IgD-negative memory B cell (primary cell): ENCODE measurements at regions not wholly inside any gene's neighbourhood (a gene's known extent, or its start where the extent isn't known, plus 50 kb on each side); places are given as distances from the start of the nearest gene placed in this dataset.
"Not testable (repeated sequence)": the region's sequence is repeated elsewhere in the genome, so short reads cannot be mapped to it uniquely, and the experiment has no call there.

Experiments
- H3K27ac Mint-ChIP-seq, 3 donors: one replicate each; pipeline ENCODE4 v1.8.0; 2020 to 2022; ENCODE audit warnings: mild to moderate bottlenecking in 3 of 3, mixed read lengths in 3 of 3, moderate library complexity in 1 of 3
- H3K27me3 Mint-ChIP-seq: one replicate; pipeline ENCODE4 v1.8.0; 2021; ENCODE audit warnings: mixed read lengths
- H3K36me3 Mint-ChIP-seq: one replicate; pipeline ENCODE4 v1.8.0; 2020; ENCODE audit warnings: mild to moderate bottlenecking, mixed read lengths
- H3K4me1 Mint-ChIP-seq, 3 donors: one replicate each; pipeline ENCODE4 v1.8.0; 2020 to 2022; ENCODE audit warnings: mixed read lengths in 3 of 3, mild to moderate bottlenecking in 1 of 3
- H3K4me3 Mint-ChIP-seq, 4 donors: one replicate each; pipeline ENCODE4 v1.8.0; 2020 to 2022; ENCODE audit warnings: mild to moderate bottlenecking in 4 of 4, mixed read lengths in 4 of 4, moderate library complexity in 3 of 4
- H3K9me3 Mint-ChIP-seq, 3 donors: one replicate each; pipeline ENCODE4 v1.8.0; 2020 to 2021; ENCODE audit warnings: mixed read lengths in 3 of 3, mild to moderate bottlenecking in 1 of 3

DNA sequence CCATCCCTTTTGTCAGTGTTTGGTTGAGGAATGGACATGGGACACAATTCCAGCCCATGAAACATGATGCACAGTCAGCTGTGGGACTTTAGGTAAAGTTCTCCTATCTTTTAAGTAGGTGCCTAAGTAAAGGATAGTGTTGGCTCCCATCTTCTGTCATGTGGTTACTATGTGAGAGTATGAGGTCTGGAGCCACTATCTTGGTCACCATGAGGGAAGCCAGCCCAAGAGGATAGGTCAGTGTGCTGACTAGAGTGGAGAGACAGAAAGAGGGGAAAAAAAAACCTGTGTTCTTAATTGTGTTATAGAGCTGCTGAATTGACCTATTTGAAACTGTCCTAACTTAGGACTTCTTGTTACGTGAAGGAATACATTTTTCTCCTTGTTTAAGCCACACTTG is 89.7 kb upstream of the NAMPT start:
- H3K27me3 Mint-ChIP-seq = no peaks in the 10 kb centered on the region
- no peaks in the 10 kb centered on the region for H3K9me3 Mint-ChIP-seq
- no peaks in the 10 kb centered on the region for H3K36me3 Mint-ChIP-seq
- no peaks in the 10 kb centered on the region for H3K4me1 Mint-ChIP-seq
- H3K4me3 Mint-ChIP-seq = no peak overlapping the region
- no peak overlapping the region for H3K27ac Mint-ChIP-seq

DNA sequence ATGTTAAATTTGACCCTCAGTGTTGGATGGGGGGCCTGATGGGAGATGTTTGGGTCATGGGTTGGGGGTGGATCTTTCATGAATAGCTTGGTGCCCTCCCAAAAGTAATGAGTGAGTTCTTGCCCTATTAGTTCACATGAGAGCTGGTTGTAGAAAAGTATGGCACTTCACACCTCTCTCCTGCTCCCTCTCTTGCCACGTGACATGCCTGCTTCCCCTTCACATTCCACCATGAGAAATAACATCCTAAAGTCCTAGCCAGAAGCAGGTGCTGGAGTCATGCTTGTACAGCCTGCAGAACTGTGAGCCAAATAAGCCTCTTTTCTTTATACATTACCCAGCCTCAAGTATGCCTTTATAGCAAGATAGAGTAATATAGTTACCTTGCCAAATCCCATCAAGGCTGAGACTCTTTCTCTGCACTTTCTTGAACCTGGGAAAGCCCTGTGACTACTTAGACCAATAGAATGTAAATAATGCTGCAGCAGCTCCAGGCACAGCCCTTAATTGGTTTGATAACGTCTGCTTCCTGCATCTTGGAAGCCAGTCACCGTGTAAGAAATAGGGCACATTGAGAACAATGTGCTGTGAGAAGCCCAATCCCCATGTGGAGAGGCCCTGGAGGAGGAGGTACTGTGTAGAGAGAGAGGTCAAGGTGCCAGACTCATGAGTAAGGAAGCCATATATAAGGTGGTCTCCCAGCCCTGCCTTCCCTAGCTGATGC is 88.0 kb upstream of the NAMPT start:
- no peak overlapping the region for H3K4me3 Mint-ChIP-seq
- H3K27me3 Mint-ChIP-seq = no peaks in the 10 kb centered on the region
- no peaks in the 10 kb centered on the region for H3K9me3 Mint-ChIP-seq
- no peak overlapping the region for H3K27ac Mint-ChIP-seq
- H3K36me3 Mint-ChIP-seq = no peaks in the 10 kb centered on the region
- no peaks in the 10 kb centered on the region for H3K4me1 Mint-ChIP-seq

- Mint-ChIP-seq H3K27ac (no peak overlapping the region), H3K4me1 (no peaks in the 10 kb centered on the region), H3K4me3 (no peak overlapping the region), H3K9me3 (no peaks in the 10 kb centered on the region), H3K36me3 (no peaks in the 10 kb centered on the region), H3K27me3 (no peaks in the 10 kb centered on the region)
Observed at GRCh38 chr7:106372126-106372525, 87.3 kb upstream of the NAMPT start.

DNA sequence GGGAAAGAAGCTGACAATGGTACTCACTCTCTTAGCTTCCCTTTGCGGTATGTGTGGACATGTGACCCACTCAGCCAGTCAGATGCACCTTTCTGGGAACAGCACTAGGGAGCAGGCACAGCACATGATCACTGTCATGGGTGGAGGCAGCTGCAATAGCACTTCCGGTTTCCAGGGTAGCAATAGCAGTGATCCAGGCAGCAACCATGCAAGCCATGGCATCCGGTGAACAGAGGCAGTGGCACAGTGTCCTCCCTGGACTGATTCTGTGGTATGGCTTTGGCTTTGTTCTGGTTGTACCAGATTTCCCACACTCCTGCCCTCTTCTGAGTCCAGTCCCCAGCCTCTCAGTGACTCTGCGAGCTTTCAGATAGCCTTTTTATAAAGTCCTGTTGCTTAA is 86.8 kb upstream of the NAMPT start:
- H3K36me3 Mint-ChIP-seq = no peaks in the 10 kb centered on the region
- H3K9me3 Mint-ChIP-seq = no peaks in the 10 kb centered on the region
- H3K4me1 Mint-ChIP-seq = no peaks in the 10 kb centered on the region
- H3K4me3 Mint-ChIP-seq = no peak overlapping the region
- no peak overlapping the region for H3K27ac Mint-ChIP-seq
- no peaks in the 10 kb centered on the region for H3K27me3 Mint-ChIP-seq

- Mint-ChIP-seq H3K27me3 (no peaks in the 10 kb centered on the region), H3K4me3 (no peak overlapping the region), H3K4me1 (no peaks in the 10 kb centered on the region), H3K9me3 (no peaks in the 10 kb centered on the region), H3K27ac (no peak overlapping the region), H3K36me3 (no peaks in the 10 kb centered on the region)
Observed at GRCh38 chr7:106370542-106370941, 85.8 kb upstream of the NAMPT start.

- Mint-ChIP-seq H3K4me1 (no peaks in the 10 kb centered on the region), H3K36me3 (no peaks in the 10 kb centered on the region), H3K27ac (no peak overlapping the region), H3K9me3 (no peaks in the 10 kb centered on the region), H3K4me3 (no peak overlapping the region), H3K27me3 (no peaks in the 10 kb centered on the region)
Observed at GRCh38 chr7:106369816-106370215, 85.0 kb upstream of the NAMPT start.

DNA sequence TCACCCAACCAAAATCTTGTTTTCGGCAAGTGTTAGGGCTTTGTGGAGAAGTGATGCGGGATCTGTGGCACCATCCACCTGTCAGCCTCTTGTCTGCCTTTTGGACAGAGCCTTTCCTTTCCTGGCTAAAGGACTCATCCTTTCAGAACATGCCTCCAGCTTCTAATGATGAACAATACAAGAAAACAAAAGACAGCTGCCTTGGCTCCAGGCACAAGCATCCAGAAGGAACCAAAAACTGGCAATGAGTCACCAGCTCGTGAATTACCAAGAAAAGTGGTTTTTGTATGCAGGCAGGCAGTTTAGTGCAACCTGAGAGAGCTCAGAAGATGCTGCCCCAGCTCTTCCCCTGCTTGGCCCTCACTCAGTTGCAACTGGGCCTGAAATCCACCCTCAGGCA is 84.6 kb upstream of the NAMPT start:
- Mint-ChIP-seq H3K9me3 (no peaks in the 10 kb centered on the region), H3K36me3 (no peaks in the 10 kb centered on the region), H3K27ac (no peak overlapping the region), H3K27me3 (no peaks in the 10 kb centered on the region), H3K4me3 (no peak overlapping the region), H3K4me1 (no peaks in the 10 kb centered on the region)

DNA sequence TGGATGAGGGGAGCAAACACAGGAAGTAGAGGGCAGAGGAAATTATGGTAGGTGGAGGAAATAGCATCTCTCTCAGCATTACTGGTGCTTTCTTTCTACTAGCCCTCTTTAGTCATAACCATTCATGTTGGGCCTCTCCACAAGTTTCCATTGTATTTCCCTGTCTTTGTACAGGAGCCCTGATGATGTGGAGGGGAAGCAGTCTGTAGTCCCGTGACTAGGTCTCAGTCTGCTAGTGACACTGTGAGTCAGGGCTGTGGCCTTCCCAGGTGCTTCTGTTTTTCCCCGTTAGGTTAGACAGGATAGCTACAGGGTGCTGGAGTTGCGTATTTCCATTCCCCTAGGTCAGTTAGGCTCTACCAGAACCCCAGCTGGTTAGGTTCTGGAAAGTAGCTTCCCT is 82.9 kb upstream of the NAMPT start:
- Mint-ChIP-seq H3K4me1 (no peaks in the 10 kb centered on the region), H3K27me3 (no peaks in the 10 kb centered on the region), H3K9me3 (peaks cover 0 to 1% (median 0%) of the 10 kb centered on the region in 3 donors), H3K27ac (no peak overlapping the region), H3K4me3 (no peak overlapping the region), H3K36me3 (no peaks in the 10 kb centered on the region)

DNA sequence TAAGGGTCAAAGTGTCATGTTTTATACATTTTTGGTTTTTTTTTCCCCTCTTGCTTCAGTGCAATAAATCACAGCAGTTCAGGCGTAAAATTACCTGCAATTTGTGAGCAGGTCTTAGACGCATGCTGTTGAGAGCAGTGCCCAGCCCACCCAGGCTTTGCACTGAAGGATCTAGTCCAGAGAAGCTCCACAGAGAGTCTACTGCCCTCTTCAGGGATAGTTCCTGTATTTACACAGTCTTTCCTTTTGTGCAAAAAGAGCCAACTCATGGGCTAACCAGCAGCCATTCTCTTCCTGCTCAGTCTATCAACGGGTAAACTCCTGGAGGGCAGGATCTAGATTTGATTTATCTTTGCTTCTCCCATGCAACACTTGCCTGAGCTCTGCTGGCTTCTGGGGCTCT is 82.2 kb upstream of the NAMPT start:
- no peaks in the 10 kb centered on the region for H3K27me3 Mint-ChIP-seq
- no peaks in the 10 kb centered on the region for H3K36me3 Mint-ChIP-seq
- peaks cover 0 to 1% (median 0%) of the 10 kb centered on the region in 3 donors for H3K9me3 Mint-ChIP-seq
- no peaks in the 10 kb centered on the region for H3K4me1 Mint-ChIP-seq
- no peak overlapping the region for H3K27ac Mint-ChIP-seq
- no peak overlapping the region for H3K4me3 Mint-ChIP-seq

DNA sequence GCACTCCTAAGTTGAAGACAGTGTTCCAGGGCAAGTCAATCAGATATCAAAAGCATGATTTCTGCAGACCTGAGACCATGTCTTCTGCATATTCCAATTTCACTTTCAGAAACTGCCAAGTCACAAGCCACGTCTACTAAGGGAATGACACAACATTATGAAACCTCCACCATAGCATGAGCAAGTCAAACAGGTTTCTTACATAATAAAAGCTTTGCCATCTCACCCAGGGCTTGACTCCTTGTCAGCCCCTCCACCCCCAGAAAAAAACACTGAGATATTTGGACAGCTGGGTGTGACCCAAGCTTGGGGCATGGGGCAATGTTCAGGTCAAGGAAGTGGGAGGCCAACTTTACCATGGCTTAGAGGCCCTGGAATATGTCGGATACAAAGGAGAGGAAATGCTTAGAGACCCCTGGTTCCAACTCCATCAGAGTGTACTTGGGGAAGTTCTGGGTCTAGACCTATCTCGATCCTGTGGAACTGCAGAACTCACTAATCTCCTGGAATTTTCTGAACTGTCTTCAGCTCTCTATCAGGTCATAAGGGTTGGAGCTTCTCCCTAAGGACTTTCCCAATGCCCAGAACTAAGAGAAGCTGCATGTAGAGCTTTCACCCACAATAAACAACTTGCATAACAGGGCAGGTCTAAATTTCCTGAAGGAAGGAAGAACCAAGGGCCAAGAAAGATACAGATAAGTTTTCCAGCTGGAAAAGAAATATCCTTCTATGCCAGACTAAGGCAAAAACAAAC is 80.6 kb upstream of the NAMPT start:
- H3K27ac Mint-ChIP-seq = no peak overlapping the region
- H3K4me3 Mint-ChIP-seq = no peak overlapping the region
- H3K27me3 Mint-ChIP-seq = no peaks in the 10 kb centered on the region
- no peaks in the 10 kb centered on the region for H3K4me1 Mint-ChIP-seq
- H3K36me3 Mint-ChIP-seq = no peaks in the 10 kb centered on the region
- peaks cover 0 to 2% (median 1%) of the 10 kb centered on the region in 3 donors for H3K9me3 Mint-ChIP-seq

DNA sequence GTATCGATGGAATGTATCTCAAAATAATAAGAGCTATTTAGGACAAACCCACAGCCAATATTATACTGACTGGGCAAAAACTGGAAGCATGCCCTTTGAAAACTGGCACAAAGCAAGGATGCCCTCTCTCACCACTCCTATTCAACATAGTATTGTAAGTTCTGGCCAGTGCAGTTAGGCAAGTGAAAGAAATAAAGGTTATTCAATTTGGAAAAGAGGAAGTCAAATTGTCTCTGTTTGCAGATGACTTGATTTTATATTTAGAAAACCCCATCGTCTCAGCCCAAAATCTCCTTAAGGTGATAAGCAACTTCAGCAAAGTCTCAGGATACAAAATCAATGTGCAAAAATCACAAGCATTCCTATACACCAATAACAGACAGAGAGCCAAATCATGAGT is 77.7 kb upstream of the NAMPT start:
- not testable (repeated sequence) for H3K36me3 Mint-ChIP-seq, H3K27me3 Mint-ChIP-seq, H3K4me3 Mint-ChIP-seq, H3K9me3 Mint-ChIP-seq, H3K4me1 Mint-ChIP-seq
- H3K27ac Mint-ChIP-seq = peak overlapping the region in 1 of 3 donors; percentile 20

DNA sequence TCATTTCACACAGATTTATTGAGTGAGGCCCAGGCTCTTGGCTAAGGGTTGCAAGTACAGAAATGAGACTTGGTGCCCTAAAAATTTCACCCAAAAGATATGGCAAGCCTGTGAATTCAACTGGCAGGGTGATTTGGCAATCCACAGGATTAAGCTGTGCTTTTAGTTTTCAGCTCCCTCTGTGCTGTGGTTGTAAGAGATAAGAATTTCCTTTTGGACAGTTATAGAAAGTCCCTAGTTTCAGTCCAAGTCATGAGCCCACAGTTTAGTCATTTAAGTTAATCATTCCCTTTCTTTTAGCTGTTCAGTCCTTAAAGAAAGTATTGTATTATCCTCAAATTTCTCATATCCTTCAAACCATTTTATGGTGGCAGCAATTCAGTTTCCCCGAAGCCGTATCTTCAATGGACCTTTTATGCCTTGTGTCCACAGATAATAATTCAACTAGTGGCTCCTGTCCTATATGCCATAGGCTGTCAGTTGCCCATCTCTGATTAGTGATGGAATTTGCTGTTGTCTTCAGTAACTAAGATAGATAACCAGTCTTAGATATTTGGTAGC is 73.4 kb upstream of the NAMPT start:
- H3K36me3 Mint-ChIP-seq = no peaks in the 10 kb centered on the region
- H3K9me3 Mint-ChIP-seq = peaks cover 0 to 2% (median 0%) of the 10 kb centered on the region in 3 donors
- H3K4me1 Mint-ChIP-seq = no peaks in the 10 kb centered on the region
- H3K4me3 Mint-ChIP-seq = no peak overlapping the region
- H3K27me3 Mint-ChIP-seq = peaks cover 5% of the 10 kb centered on the region
- no peak overlapping the region for H3K27ac Mint-ChIP-seq

GRCh38 chr7:106357675-106358074 is 72.9 kb upstream of the NAMPT start:
- no peak overlapping the region for H3K27ac Mint-ChIP-seq
- H3K9me3 Mint-ChIP-seq = peaks cover 0 to 2% (median 0%) of the 10 kb centered on the region in 3 donors
- H3K4me1 Mint-ChIP-seq = no peaks in the 10 kb centered on the region
- no peak overlapping the region for H3K4me3 Mint-ChIP-seq
- H3K36me3 Mint-ChIP-seq = no peaks in the 10 kb centered on the region
- H3K27me3 Mint-ChIP-seq = peaks cover 5% of the 10 kb centered on the region

- H3K27me3 Mint-ChIP-seq = peaks cover 2% of the 10 kb centered on the region
- H3K27ac Mint-ChIP-seq = no peak overlapping the region
- peaks cover 2 to 10% (median 2%) of the 10 kb centered on the region in 3 donors for H3K9me3 Mint-ChIP-seq
- no peaks in the 10 kb centered on the region for H3K36me3 Mint-ChIP-seq
- H3K4me3 Mint-ChIP-seq = no peak overlapping the region
- H3K4me1 Mint-ChIP-seq = no peaks in the 10 kb centered on the region
Observed at GRCh38 chr7:106354822-106355221, 70.0 kb upstream of the NAMPT start.

DNA sequence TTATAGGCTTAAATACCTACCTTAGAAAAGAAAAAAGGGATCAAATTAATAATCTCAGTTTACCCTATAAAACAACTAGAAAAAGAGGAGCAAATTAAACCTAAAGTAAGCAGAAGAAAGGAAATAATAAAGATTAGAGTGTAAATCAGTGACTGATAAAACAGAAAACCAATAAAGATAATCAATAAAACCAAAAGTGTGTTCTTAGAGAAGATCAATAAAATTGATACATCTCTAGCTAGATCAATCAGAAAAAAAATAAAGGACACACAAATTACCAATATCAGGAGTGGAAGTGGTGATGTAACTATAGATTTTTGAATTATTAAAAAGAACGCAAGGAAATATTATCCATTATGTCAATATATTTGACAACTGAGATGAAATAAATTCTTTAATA is 69.2 kb upstream of the NAMPT start:
- H3K27me3 Mint-ChIP-seq = peaks cover 2% of the 10 kb centered on the region
- H3K9me3 Mint-ChIP-seq = peaks cover 4 to 13% (median 4%) of the 10 kb centered on the region in 3 donors
- no peaks in the 10 kb centered on the region for H3K36me3 Mint-ChIP-seq
- H3K27ac Mint-ChIP-seq = no peak overlapping the region
- H3K4me3 Mint-ChIP-seq = no peak overlapping the region
- no peaks in the 10 kb centered on the region for H3K4me1 Mint-ChIP-seq

DNA sequence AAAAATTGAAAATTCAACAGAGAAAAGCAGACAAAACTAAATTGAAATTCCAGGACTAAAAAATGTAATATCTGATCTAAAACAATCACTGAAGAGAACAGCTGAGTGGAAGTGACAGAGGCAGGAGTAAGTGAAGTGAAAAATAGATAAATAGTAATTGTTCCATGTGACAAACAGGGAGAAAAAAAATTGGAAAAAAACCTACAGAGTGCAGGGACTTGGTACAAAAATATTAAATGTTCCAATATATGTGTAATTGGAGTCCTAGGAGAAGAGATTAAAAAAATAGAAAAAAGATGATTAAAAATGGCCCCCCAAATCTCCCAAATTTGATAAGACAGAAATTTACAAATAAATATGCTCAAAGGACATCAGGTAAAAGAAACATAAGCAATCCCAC is 63.4 kb upstream of the NAMPT start:
- H3K27ac Mint-ChIP-seq = no peak overlapping the region
- no peak overlapping the region for H3K4me3 Mint-ChIP-seq
- H3K27me3 Mint-ChIP-seq = peaks cover 5% of the 10 kb centered on the region
- H3K4me1 Mint-ChIP-seq = peaks cover 0 to 4% (median 4%) of the 10 kb centered on the region in 3 donors
- peaks cover 4% of the 10 kb centered on the region for H3K36me3 Mint-ChIP-seq
- H3K9me3 Mint-ChIP-seq = peaks cover 4 to 23% (median 14%) of the 10 kb centered on the region in 3 donors
